ENCODE measurements at regions not wholly inside any gene's neighbourhood (a gene's known extent, or its start where the extent isn't known, plus 50 kb on each side); places are given as distances from the start of the nearest gene placed in this dataset.
"Not testable (repeated sequence)": the region's sequence is repeated elsewhere in the genome, so short reads cannot be mapped to it uniquely, and the experiment has no call there.

DNA sequence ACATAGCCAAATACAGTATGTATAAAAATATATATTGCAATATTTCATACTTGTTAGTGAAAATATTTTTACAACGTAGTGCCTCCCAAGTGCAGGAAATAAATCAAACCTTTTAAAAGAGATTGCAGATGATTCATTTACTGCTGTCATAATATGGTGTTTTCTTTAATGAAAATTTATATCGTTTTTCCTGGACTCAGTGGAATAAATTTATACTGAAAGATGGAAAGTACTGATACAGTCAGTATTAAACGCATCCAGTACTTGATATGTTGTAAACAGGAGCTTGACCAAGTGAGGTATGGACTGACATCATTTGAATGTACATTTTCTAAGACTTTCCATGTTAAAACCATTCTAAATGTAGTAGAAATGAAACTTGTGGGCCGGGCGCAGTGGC is 143.4 kb upstream of the ZNF608 start:
- no peaks in the 10 kb centered on the region for H3K9me3 ChIP-seq (replicated peaks in 1 of 3)
- H3K36me3 ChIP-seq (replicated peaks in 1 of 2): no peaks in the 10 kb centered on the region
- intact Hi-C loops (cut with DNase I): no loop called here
- no peak overlapping the region for H3K27ac ChIP-seq
- DNase-seq: no peak
- H3K4me1 ChIP-seq (replicated peaks in 1 of 2): peaks cover 7 to 22% of the 10 kb centered on the region in 2 donors
- WGBS, 4 donors: 38 to 51% (median 45%) methylated on average over 5 of the region's 5 CpGs
- no peak for TF ChIP-seq POLR2A (IDR thresholded peaks at IDR 0.05)
- TF ChIP-seq CTCF (IDR thresholded peaks at IDR 0.05): no peak
- H3K4me3 ChIP-seq: no peak overlapping the region
- no peaks in the 10 kb centered on the region for H3K27me3 ChIP-seq

DNA sequence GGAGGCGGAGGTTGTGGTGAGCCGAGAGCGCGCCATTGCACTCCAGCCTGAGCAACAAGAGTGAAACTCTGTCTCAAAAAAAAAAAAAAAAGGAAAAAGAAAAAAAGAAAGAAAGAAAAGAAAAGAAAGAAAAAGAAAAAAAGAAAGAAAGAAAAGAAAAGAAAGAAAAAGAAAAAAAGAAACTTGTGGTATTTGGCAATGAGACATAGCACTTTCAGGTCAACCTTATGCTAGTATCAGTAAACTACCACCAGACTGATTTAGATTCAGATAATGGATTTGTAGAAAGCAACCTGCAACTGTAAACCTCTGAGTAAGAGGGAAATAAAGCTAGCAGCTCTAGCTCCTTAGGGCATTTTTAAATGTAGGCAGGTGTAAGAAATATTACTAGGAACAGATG is 144.0 kb upstream of the ZNF608 start:
- H3K4me3 ChIP-seq; intact Hi-C loops (cut with DNase I); H3K9me3 ChIP-seq (replicated peaks in 1 of 3); DNase-seq; H3K27me3 ChIP-seq; H3K36me3 ChIP-seq (replicated peaks in 1 of 2); H3K27ac ChIP-seq: not testable (repeated sequence)
- peaks cover 7 to 22% of the 10 kb centered on the region in 2 donors for H3K4me1 ChIP-seq (replicated peaks in 1 of 2)
- WGBS, 4 donors: 97 to 100% (median 99%) methylated on average over 4 of the region's 4 CpGs

GRCh38 chr5:124891179-124891578 is 144.7 kb upstream of the ZNF608 start:
- TF ChIP-seq CTCF (IDR thresholded peaks at IDR 0.05): no peak
- TF ChIP-seq POLR2A (IDR thresholded peaks at IDR 0.05): no peak
- Histone ChIP-seq H3K4me3 (no peak overlapping the region), H3K36me3 (replicated peaks in 1 of 2) (no peaks in the 10 kb centered on the region), H3K4me1 (replicated peaks in 1 of 2) (peaks cover 7 to 22% of the 10 kb centered on the region in 2 donors), H3K27me3 (no peaks in the 10 kb centered on the region), H3K27ac (no peak overlapping the region), H3K9me3 (replicated peaks in 1 of 3) (no peaks in the 10 kb centered on the region)
- DNase-seq: no peak
- intact Hi-C loops (cut with DNase I): no loop called here
- 69 to 87% (median 77%) methylated on average over 4 of the region's 4 CpGs for WGBS, 4 donors

DNA sequence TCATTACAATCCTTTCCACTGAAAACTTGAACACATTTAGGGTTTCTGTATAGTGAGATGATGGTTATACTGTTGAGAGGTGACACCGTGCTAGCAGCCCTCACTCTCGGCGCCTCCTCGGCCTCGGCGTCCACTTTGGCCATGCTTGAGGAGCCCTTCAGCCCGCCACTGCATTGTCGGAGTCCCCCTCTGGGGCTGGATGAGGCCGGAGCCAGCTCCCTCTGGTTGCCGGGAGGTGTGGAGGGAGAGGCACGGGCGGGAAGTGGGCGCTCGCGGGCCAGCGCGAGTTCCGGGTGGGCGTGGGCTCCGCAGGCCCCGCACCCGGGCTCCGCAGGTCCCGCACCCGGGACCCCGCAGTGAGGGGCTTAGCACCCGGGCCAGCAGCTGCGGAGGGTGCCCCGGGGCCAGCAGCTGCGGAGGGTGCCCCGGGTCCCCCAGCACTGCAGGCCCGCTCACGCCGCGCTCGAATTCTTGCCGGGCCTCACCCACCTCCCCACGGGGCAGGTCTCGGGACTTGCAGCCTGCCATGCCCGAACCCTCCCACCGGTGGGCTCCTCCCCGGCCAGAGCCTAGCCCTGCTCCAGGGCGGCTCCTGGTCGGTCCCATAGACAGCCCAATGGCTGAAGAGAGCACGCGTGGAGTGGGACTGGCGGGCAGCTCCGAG is 145.9 kb upstream of the ZNF608 start:
- intact Hi-C loops (cut with DNase I): no loop called here
- Histone ChIP-seq H3K27me3 (no peaks in the 10 kb centered on the region), H3K4me3 (no peak overlapping the region), H3K9me3 (replicated peaks in 1 of 3) (no peaks in the 10 kb centered on the region), H3K27ac (no peak overlapping the region), H3K4me1 (replicated peaks in 1 of 2) (peaks cover 7 to 22% of the 10 kb centered on the region in 2 donors), H3K36me3 (replicated peaks in 1 of 2) (no peaks in the 10 kb centered on the region)
- 92 to 98% (median 98%) methylated on average over 17 to 48 of the region's 48 CpGs for WGBS, 4 donors
- TF ChIP-seq POLR2A (IDR thresholded peaks at IDR 0.05) (no peak), CTCF (IDR thresholded peaks at IDR 0.05) (no peak)
- DNase-seq: no peak

- Histone ChIP-seq H3K27me3 (no peaks in the 10 kb centered on the region), H3K36me3 (replicated peaks in 1 of 2) (no peaks in the 10 kb centered on the region), H3K27ac (no peak overlapping the region), H3K9me3 (replicated peaks in 1 of 3) (no peaks in the 10 kb centered on the region), H3K4me3 (no peak overlapping the region), H3K4me1 (replicated peaks in 1 of 2) (peaks cover 0 to 7% of the 10 kb centered on the region in 2 donors)
- intact Hi-C loops (cut with DNase I): no loop called here
- DNase-seq: no peak
- 93 to 94% (median 93%) methylated on average over 4 of the region's 4 CpGs for WGBS, 4 donors
- no peak for TF ChIP-seq POLR2A (IDR thresholded peaks at IDR 0.05)
- TF ChIP-seq CTCF (IDR thresholded peaks at IDR 0.05): no peak
These were observed 148.1 kb upstream of the ZNF608 start for GRCh38 chr5:124894541-124894940.
